ENCODE measurements at regions not wholly inside any gene's neighbourhood (a gene's known extent, or its start where the extent isn't known, plus 50 kb on each side); places are given as distances from the start of the nearest gene placed in this dataset.

DNA sequence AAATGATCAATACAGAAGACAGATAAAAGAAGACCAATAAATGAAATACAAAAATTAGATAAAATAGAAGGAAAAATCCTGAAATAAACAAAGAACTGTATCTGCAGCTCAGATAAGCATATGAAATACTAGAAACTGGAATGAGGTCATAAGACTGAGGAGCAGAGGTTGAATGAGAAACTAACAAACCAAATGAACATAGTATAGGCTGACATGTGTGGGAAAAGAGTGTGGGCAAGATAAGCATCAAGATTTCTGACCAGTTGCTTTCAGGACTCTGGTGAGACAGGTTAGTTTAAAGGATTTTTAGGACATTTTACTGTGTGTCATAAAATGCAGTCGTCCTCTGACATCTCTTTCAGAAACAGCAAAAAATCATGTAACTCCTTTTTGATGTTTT is 2073.2 kb upstream of the TENM3 start:
- H3K4me3 ChIP-seq = no peak overlapping the region
- no peak for TF ChIP-seq POLR2A (IDR thresholded peaks at IDR 0.05)
- TF ChIP-seq, protein P1, sequence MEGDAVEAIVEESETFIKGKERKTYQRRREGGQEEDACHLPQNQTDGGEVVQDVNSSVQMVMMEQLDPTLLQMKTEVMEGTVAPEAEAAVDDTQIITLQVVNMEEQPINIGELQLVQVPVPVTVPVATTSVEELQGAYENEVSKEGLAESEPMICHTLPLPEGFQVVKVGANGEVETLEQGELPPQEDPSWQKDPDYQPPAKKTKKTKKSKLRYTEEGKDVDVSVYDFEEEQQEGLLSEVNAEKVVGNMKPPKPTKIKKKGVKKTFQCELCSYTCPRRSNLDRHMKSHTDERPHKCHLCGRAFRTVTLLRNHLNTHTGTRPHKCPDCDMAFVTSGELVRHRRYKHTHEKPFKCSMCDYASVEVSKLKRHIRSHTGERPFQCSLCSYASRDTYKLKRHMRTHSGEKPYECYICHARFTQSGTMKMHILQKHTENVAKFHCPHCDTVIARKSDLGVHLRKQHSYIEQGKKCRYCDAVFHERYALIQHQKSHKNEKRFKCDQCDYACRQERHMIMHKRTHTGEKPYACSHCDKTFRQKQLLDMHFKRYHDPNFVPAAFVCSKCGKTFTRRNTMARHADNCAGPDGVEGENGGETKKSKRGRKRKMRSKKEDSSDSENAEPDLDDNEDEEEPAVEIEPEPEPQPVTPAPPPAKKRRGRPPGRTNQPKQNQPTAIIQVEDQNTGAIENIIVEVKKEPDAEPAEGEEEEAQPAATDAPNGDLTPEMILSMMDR (IDR thresholded peaks at IDR 0.05) = no peak
- no peak overlapping the region for H3K27ac ChIP-seq
- no peak for DNase-seq
- no peaks in the 10 kb centered on the region for H3K27me3 ChIP-seq
- no peak for ATAC-seq
- H3K36me3 ChIP-seq = no peaks in the 10 kb centered on the region
- no peaks in the 10 kb centered on the region for H3K4me1 ChIP-seq
- no peaks in the 10 kb centered on the region for H3K9me3 ChIP-seq
- 45 to 76% (median 59%) methylated on average over 1 of the region's 1 CpG for WGBS, 4 donors
- intact Hi-C loops (cut with DNase I) = no loop called here

DNA sequence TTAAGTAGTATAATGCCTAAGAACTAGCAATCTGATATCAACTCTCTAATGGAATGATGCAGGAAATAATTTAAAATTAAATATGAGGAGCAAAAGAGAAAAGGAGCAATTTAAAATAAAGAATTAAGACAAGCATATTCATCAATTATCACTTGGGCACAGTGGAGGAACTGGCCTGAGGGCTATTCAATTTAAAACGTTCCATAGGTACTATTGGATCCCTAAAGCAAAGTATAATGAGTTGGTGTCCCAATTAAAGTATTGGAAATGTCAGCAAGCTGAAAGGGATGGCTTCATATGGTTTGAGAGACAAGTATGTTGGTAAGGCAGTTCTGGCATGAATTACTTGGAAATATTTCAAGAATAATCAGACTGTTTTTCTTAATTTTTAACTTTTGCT is 2064.1 kb upstream of the TENM3 start:
- Histone ChIP-seq H3K27me3 (no peaks in the 10 kb centered on the region), H3K27ac (no peak overlapping the region), H3K4me3 (no peak overlapping the region), H3K36me3 (no peaks in the 10 kb centered on the region), H3K9me3 (no peaks in the 10 kb centered on the region), H3K4me1 (no peaks in the 10 kb centered on the region)
- WGBS, 4 donors = 44 to 54% (median 49%) methylated on average over 1 of the region's 1 CpG
- intact Hi-C loops (cut with DNase I) = no loop called here
- TF ChIP-seq, protein P1 (IDR thresholded peaks at IDR 0.05) = no peak
- TF ChIP-seq POLR2A (IDR thresholded peaks at IDR 0.05) = no peak
- ATAC-seq (no peak), DNase-seq (no peak)

DNA sequence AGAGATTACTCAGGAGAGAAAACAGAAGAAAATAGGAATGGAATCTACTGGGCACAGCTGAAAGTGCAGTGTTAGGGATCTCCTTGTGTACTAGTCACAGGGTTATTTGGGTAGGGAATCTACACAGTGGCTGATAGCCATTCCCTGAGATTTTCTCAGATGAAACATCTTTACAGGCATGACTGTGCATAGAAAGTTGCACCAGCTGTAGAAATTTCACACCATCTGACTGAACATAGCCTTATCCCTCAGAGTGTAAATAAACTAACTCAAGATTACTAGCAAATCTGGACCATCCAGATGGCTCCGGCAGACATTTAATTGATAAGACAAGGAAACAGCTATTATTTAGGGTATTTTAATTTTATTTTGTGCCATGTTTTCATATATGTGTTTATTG is 2053.5 kb upstream of the TENM3 start:
- Histone ChIP-seq H3K36me3 (no peaks in the 10 kb centered on the region), H3K4me3 (no peak overlapping the region), H3K27me3 (no peaks in the 10 kb centered on the region), H3K9me3 (no peaks in the 10 kb centered on the region), H3K27ac (no peak overlapping the region), H3K4me1 (no peaks in the 10 kb centered on the region)
- DNase-seq = no peak
- no peak for TF ChIP-seq POLR2A (IDR thresholded peaks at IDR 0.05)
- TF ChIP-seq, protein P1 (IDR thresholded peaks at IDR 0.05) = no peak
- WGBS, 4 donors = 69 to 84% (median 74%) methylated on average over 1 of the region's 1 CpG
- intact Hi-C loops (cut with DNase I) = no loop called here
- ATAC-seq = no peak

DNA sequence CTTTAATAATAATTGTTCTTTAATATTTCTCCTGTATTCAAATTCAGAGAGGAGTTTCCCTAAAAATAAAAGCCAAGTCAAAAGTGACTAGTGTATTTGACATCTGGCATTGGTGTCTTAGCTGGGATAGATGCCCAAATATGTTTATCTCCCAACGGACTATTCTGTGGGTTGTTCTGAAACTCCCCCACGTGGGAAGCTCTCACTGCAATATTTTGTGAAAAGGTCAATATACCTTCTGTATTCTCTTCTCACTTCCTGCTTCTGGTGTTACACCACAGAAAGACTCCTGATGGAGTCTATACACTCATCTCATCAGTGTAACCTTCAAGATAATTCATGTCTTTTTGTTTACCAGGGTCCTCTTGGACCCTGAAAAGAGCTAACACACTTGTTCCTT is 2052.8 kb upstream of the TENM3 start:
- DNase-seq (no peak), ATAC-seq (no peak)
- no peaks in the 10 kb centered on the region for H3K4me1 ChIP-seq
- H3K27ac ChIP-seq = no peak overlapping the region
- H3K27me3 ChIP-seq = no peaks in the 10 kb centered on the region
- no peaks in the 10 kb centered on the region for H3K9me3 ChIP-seq
- intact Hi-C loops (cut with DNase I) = no loop called here
- no peak for TF ChIP-seq POLR2A (IDR thresholded peaks at IDR 0.05)
- TF ChIP-seq, protein P1 (IDR thresholded peaks at IDR 0.05) = no peak
- WGBS, 4 donors = 17 to 35% (median 23%) methylated on average over 2 of the region's 2 CpGs
- no peak overlapping the region for H3K4me3 ChIP-seq
- no peaks in the 10 kb centered on the region for H3K36me3 ChIP-seq

Measured in heart left ventricle (tissue), 16 donors.